GM13977 (cell line): ENCODE measurements at regions not wholly inside any gene's neighbourhood (a gene's known extent, or its start where the extent isn't known, plus 50 kb on each side); places are given as distances from the start of the nearest gene placed in this dataset.

ENCODE experiments used
- DNase-seq: peaks from one replicate; pipeline ENCODE4 v3.0.0; 2012; ENCODE audit warnings: low spot score
- in situ Hi-C: fragments of 300-500 bp; cut with MboI; formaldehyde crosslinking; loops from one replicate; pipeline ENCODE4 v1.12.0; 2022; ENCODE audit warnings: low sequenced_read_pairs, low pct_unique_long_range_greater_than_20kb, mixed read lengths, inconsistent platforms; ENCODE audit not compliant: unreplicated experiment
- TF ChIP-seq, protein P1 (sequence below): IDR thresholded peaks from 2 replicates; pipeline ENCODE4 v1.5.1; 2012; ENCODE audit warnings: mild to moderate bottlenecking, control low read depth; ENCODE audit not compliant: insufficient read depth; ENCODE audit errors: extremely low read depth, missing control alignments

DNA sequence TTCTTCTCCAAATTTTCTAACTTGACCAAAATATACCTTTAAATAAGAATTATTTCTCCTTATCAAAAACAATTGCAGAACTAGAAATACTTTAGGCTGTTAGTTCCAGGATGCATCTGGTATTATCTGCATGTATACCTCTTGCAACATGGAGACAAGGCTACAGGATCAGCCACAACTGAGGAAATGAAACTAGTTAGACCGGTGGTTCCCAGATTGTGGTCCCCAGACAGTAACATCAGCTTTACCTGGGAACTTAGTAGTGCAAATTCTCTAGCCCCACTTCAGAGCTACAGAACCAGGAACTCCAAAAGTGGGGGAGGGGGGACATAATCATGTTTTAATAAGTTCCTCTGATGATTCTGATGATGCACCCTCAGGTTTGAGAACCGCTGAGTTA lies 61.6 kb upstream of the C9orf72 start:
- no peak for DNase-seq
- in situ Hi-C loops, result no loop called here

DNA sequence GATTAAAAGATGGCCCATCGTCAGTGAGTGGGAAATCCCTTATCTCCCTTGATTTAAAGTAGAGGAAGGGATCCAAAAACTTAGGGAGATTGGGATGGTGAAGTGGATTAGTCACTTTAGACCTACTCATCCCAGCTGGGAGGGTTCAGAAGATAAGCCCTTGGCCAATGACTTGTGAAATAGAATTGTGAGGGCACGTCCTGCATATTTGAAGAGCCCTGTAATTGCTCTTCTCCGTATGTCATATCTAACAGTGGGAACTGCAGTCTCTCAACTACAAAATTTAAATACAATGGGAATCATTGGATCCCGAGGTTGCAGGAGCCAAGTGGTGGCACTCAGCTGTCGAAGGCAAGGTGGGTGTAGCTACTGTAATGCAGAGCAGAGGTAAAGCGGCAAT lies 65.4 kb upstream of the C9orf72 start:
- in situ Hi-C loops, result no loop called here
- DNase-seq, result no peak
- TF ChIP-seq, protein P1, sequence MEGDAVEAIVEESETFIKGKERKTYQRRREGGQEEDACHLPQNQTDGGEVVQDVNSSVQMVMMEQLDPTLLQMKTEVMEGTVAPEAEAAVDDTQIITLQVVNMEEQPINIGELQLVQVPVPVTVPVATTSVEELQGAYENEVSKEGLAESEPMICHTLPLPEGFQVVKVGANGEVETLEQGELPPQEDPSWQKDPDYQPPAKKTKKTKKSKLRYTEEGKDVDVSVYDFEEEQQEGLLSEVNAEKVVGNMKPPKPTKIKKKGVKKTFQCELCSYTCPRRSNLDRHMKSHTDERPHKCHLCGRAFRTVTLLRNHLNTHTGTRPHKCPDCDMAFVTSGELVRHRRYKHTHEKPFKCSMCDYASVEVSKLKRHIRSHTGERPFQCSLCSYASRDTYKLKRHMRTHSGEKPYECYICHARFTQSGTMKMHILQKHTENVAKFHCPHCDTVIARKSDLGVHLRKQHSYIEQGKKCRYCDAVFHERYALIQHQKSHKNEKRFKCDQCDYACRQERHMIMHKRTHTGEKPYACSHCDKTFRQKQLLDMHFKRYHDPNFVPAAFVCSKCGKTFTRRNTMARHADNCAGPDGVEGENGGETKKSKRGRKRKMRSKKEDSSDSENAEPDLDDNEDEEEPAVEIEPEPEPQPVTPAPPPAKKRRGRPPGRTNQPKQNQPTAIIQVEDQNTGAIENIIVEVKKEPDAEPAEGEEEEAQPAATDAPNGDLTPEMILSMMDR, result no peak

More for the DNA sequence above, 61.6 kb upstream of the C9orf72 start:
- TF ChIP-seq, protein P1, result no peak

DNA sequence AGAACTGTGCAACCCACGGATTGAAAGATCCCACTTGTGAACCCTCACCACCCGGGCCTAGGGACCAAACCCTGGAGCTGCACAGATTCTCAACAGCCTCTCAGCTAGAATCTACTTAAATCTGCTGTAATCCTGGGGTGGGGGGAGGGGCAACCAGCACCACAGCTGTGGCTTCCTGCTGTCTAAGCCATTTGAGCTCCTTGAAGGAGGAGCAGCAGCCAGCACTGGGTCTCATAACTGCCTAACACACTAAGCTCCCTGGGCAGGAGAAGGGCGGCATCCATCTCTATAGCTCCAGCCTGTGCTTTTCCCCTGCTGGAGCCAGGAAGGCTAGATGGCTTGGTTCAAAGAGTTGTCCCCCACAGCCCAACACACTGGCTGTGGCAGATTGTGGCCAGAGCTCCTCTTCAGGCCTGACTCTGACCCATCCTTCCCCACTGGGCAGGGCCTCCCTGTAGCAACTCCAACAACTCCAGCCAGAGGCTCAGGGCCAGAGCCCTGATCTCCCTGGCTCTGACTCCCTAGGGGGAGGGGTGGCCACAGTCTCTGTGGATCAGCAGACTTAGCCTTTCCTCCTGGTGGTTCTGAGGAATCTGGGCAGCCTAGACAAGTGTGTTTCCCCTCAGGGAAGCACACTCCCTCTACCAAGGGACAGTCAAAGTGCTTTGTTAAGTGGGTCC lies 72.0 kb upstream of the C9orf72 start:
- DNase-seq, result no peak
- TF ChIP-seq, protein P1, result no peak
- in situ Hi-C loops, result no loop called here

DNA sequence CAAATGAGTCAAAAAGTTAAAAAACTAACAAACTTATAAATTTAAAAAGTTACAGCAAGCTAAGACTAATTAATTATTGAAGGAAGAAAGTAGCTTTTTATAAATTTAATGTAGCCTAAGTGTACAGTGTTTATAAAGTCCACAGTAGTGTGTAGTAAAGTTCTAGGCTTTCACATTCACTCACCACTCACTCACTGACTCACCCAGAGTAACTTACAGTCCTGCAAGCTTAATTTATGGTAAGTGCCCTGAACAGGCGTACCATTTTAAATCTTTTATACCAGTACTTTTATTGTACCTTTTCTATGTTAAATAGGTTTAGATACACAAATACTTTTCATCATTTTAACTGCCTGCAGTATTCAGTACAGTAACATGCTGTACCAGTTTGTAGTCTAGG lies 80.0 kb upstream of the C9orf72 start:
- in situ Hi-C loops, result no loop called here
- TF ChIP-seq, protein P1, result no peak
- DNase-seq, result no peak

DNA sequence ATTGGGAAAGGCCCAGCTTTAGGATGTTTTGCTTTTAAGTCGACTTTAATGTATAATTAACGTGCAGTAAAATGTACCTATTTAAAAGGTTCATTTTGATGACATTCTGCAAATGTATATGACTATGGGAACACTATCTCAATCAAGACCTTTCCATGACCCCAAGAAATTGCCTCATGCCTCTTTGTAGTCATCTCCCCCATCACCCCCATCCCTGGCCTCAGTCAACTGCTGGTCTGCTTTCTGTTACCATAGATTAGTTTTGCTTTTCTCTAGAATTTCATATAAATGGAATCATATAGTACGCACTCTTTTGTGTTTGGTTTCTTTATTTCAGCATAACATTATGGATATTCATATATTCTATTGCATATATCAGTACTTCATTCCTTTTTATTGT lies 80.7 kb upstream of the C9orf72 start:
- TF ChIP-seq, protein P1, result no peak
- in situ Hi-C loops, result no loop called here
- no peak for DNase-seq

DNA sequence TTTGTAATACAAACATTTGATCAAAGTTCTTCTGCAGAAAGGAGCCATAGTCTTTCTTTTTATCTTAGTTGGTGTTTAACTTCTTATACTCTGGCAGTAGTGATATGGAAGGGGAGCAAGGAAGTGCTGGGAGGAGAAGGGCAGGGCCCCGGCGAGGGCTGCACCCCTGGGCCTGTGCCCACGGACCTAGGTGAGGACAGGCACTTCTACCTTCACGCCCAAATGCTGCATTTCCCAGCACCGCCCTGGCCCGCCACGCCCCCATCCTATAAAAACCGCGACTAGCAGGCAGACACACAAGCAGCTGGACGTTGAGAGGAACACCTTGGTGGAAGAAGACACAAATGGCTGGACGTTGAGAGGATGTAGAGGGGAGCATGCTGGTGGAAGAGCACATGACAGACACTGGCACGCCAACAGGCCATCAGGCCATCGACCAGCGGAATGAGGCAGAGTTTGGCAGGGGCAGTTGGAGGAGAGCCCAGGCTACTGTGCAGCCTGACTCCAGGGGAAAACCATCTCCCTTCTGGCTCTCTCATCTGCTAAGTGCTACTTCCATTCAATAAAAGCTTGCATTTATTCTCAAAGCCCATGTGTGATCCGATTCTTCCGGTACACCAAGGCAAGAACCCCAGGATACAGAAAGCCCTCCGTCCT lies 81.5 kb upstream of the C9orf72 start:
- no peak for DNase-seq
- TF ChIP-seq, protein P1, result no peak
- in situ Hi-C loops, result no loop called here

DNA sequence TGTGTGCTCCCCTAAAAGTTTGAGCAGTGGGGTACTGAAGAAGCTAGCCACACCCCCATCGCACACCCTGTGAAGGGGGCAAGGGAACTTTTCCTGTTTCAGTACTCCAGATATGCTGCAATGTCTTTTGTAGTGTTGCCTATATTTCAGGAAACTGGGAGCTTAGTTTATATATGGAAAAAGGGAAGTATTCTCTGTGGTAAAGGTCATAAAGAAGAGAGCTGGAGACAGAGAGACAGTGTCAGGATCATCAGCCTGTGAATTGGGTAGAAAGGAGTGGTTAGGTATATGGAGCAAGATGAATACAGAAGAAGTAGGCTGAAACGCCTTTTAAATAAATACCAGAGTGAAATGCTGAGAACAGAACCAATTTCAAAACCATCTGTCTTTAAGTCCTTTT lies 82.2 kb upstream of the C9orf72 start:
- TF ChIP-seq, protein P1, result no peak
- in situ Hi-C loops, result no loop called here
- DNase-seq, result no peak
